ENCODE measurements at regions not wholly inside any gene's neighbourhood (a gene's known extent, or its start where the extent isn't known, plus 50 kb on each side); places are given as distances from the start of the nearest gene placed in this dataset.
"Not testable (repeated sequence)": the region's sequence is repeated elsewhere in the genome, so short reads cannot be mapped to it uniquely, and the experiment has no call there.

GRCh38 chr16:85518398-85519049 lies 94.6 kb upstream of the GSE1 start:
- H3K4me3 ChIP-seq (ENCODE audit: low read length), result no peak overlapping the region
- no peaks in the 10 kb centered on the region for H3K27me3 ChIP-seq (ENCODE audit: insufficient read depth, low read length)
- no peak overlapping the region for H2AFZ ChIP-seq (ENCODE audit: low read depth, low read length)
- H3K4me1 ChIP-seq (ENCODE audit: insufficient read depth, low read length), result peaks cover 47% of the 10 kb centered on the region
- H3K36me3 ChIP-seq (ENCODE audit: insufficient read depth, low read length), result no peaks in the 10 kb centered on the region
- H3K9me3 ChIP-seq (ENCODE audit: low read length), result no peaks in the 10 kb centered on the region

- not testable (repeated sequence) for H3K36me3 ChIP-seq (ENCODE audit: insufficient read depth, low read length); H2AFZ ChIP-seq (ENCODE audit: low read depth, low read length); H3K27me3 ChIP-seq (ENCODE audit: insufficient read depth, low read length); H3K9me3 ChIP-seq (ENCODE audit: low read length); H3K4me3 ChIP-seq (ENCODE audit: low read length)
- peaks cover 47% of the 10 kb centered on the region for H3K4me1 ChIP-seq (ENCODE audit: insufficient read depth, low read length)
Measured at GRCh38 chr16:85519050-85519440, 94.1 kb upstream of the GSE1 start.

GRCh38 chr16:85519540-85520231 lies 93.4 kb upstream of the GSE1 start:
- Histone ChIP-seq H3K9me3 (ENCODE audit: low read length) (no peaks in the 10 kb centered on the region), H2AFZ (ENCODE audit: low read depth, low read length) (no peak overlapping the region), H3K36me3 (ENCODE audit: insufficient read depth, low read length) (no peaks in the 10 kb centered on the region), H3K4me3 (ENCODE audit: low read length) (no peak overlapping the region), H3K4me1 (ENCODE audit: insufficient read depth, low read length) (peaks cover 47% of the 10 kb centered on the region), H3K27me3 (ENCODE audit: insufficient read depth, low read length) (no peaks in the 10 kb centered on the region)

- Histone ChIP-seq H3K4me3 (ENCODE audit: low read length) (no peak overlapping the region), H3K27me3 (ENCODE audit: insufficient read depth, low read length) (no peaks in the 10 kb centered on the region), H3K36me3 (ENCODE audit: insufficient read depth, low read length) (no peaks in the 10 kb centered on the region), H3K4me1 (ENCODE audit: insufficient read depth, low read length) (peaks cover 45% of the 10 kb centered on the region), H2AFZ (ENCODE audit: low read depth, low read length) (no peak overlapping the region), H3K9me3 (ENCODE audit: low read length) (no peaks in the 10 kb centered on the region)
Measured at GRCh38 chr16:85520853-85521521, 92.1 kb upstream of the GSE1 start.

- Histone ChIP-seq H2AFZ (ENCODE audit: low read depth, low read length) (no peak overlapping the region), H3K4me1 (ENCODE audit: insufficient read depth, low read length) (peaks cover 51% of the 10 kb centered on the region), H3K9me3 (ENCODE audit: low read length) (no peaks in the 10 kb centered on the region), H3K27me3 (ENCODE audit: insufficient read depth, low read length) (no peaks in the 10 kb centered on the region), H3K36me3 (ENCODE audit: insufficient read depth, low read length) (no peaks in the 10 kb centered on the region), H3K4me3 (ENCODE audit: low read length) (no peak overlapping the region)
Measured at GRCh38 chr16:85521552-85522307, 91.4 kb upstream of the GSE1 start.

- H3K4me1 ChIP-seq (ENCODE audit: insufficient read depth, low read length), result peaks cover 53% of the 10 kb centered on the region
- H2AFZ ChIP-seq (ENCODE audit: low read depth, low read length), result no peak overlapping the region
- no peaks in the 10 kb centered on the region for H3K36me3 ChIP-seq (ENCODE audit: insufficient read depth, low read length)
- no peaks in the 10 kb centered on the region for H3K27me3 ChIP-seq (ENCODE audit: insufficient read depth, low read length)
- H3K4me3 ChIP-seq (ENCODE audit: low read length), result no peak overlapping the region
- no peaks in the 10 kb centered on the region for H3K9me3 ChIP-seq (ENCODE audit: low read length)
Measured at GRCh38 chr16:85522308-85522841, 90.7 kb upstream of the GSE1 start.

- H3K9me3 ChIP-seq (ENCODE audit: low read length), result no peaks in the 10 kb centered on the region
- no peaks in the 10 kb centered on the region for H3K27me3 ChIP-seq (ENCODE audit: insufficient read depth, low read length)
- no peaks in the 10 kb centered on the region for H3K36me3 ChIP-seq (ENCODE audit: insufficient read depth, low read length)
- no peak overlapping the region for H2AFZ ChIP-seq (ENCODE audit: low read depth, low read length)
- H3K4me1 ChIP-seq (ENCODE audit: insufficient read depth, low read length), result peaks cover 53% of the 10 kb centered on the region
- H3K4me3 ChIP-seq (ENCODE audit: low read length), result no peak overlapping the region
Measured at GRCh38 chr16:85522842-85523601, 90.1 kb upstream of the GSE1 start.

GRCh38 chr16:85523602-85524364 lies 89.3 kb upstream of the GSE1 start:
- H3K27me3 ChIP-seq (ENCODE audit: insufficient read depth, low read length), result no peaks in the 10 kb centered on the region
- H3K4me3 ChIP-seq (ENCODE audit: low read length), result no peak overlapping the region
- H2AFZ ChIP-seq (ENCODE audit: low read depth, low read length), result no peak overlapping the region
- H3K9me3 ChIP-seq (ENCODE audit: low read length), result no peaks in the 10 kb centered on the region
- H3K4me1 ChIP-seq (ENCODE audit: insufficient read depth, low read length), result peaks cover 51% of the 10 kb centered on the region
- no peaks in the 10 kb centered on the region for H3K36me3 ChIP-seq (ENCODE audit: insufficient read depth, low read length)

- Histone ChIP-seq H2AFZ (ENCODE audit: low read depth, low read length) (no peak overlapping the region), H3K4me1 (ENCODE audit: insufficient read depth, low read length) (peaks cover 51% of the 10 kb centered on the region), H3K36me3 (ENCODE audit: insufficient read depth, low read length) (no peaks in the 10 kb centered on the region), H3K4me3 (ENCODE audit: low read length) (no peak overlapping the region), H3K9me3 (ENCODE audit: low read length) (no peaks in the 10 kb centered on the region), H3K27me3 (ENCODE audit: insufficient read depth, low read length) (no peaks in the 10 kb centered on the region)
Measured at GRCh38 chr16:85524365-85524629, 88.8 kb upstream of the GSE1 start.

- H3K27me3 ChIP-seq (ENCODE audit: insufficient read depth, low read length), result no peaks in the 10 kb centered on the region
- no peak overlapping the region for H3K4me3 ChIP-seq (ENCODE audit: low read length)
- no peaks in the 10 kb centered on the region for H3K36me3 ChIP-seq (ENCODE audit: insufficient read depth, low read length)
- no peaks in the 10 kb centered on the region for H3K9me3 ChIP-seq (ENCODE audit: low read length)
- H2AFZ ChIP-seq (ENCODE audit: low read depth, low read length), result no peak overlapping the region
- peaks cover 51% of the 10 kb centered on the region for H3K4me1 ChIP-seq (ENCODE audit: insufficient read depth, low read length)
Measured at GRCh38 chr16:85524630-85525419, 88.3 kb upstream of the GSE1 start.

GRCh38 chr16:85525420-85526184 lies 87.5 kb upstream of the GSE1 start:
- H3K36me3 ChIP-seq (ENCODE audit: insufficient read depth, low read length), result no peaks in the 10 kb centered on the region
- no peak overlapping the region for H2AFZ ChIP-seq (ENCODE audit: low read depth, low read length)
- H3K4me1 ChIP-seq (ENCODE audit: insufficient read depth, low read length), result peaks cover 51% of the 10 kb centered on the region
- H3K27me3 ChIP-seq (ENCODE audit: insufficient read depth, low read length), result no peaks in the 10 kb centered on the region
- H3K4me3 ChIP-seq (ENCODE audit: low read length), result no peak overlapping the region
- H3K9me3 ChIP-seq (ENCODE audit: low read length), result no peaks in the 10 kb centered on the region
